ENCODE measurements at regions not wholly inside any gene's neighbourhood (a gene's known extent, or its start where the extent isn't known, plus 50 kb on each side); places are given as distances from the start of the nearest gene placed in this dataset.
"Not testable (repeated sequence)": the region's sequence is repeated elsewhere in the genome, so short reads cannot be mapped to it uniquely, and the experiment has no call there.

GRCh38 chr10:81280497-81281479 lies 594.2 kb upstream of the NRG3 start:
- DNase-seq = no peak

DNA sequence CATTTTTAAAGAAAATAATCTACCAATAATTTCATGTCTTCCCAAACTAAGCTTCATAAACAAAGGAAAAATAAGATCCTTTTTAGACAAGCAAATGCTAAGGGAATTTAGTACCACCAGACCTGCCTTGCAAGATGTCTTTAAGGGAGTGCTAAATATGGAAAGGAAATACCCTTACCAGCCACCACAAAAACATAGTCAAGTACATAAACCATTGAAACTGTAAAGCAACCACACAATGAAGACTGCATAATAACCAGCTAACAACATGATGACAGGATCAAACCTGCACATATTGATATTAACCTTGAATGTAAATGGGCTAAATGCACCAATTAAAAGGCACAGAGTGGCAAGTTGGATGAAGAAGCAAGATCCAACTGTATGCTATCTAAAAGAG lies 586.5 kb upstream of the NRG3 start:
- no peak for DNase-seq

GRCh38 chr10:81297292-81297691 lies 577.7 kb upstream of the NRG3 start:
- DNase-seq = no peak

GRCh38 chr10:81303656-81304055 lies 571.3 kb upstream of the NRG3 start:
- no peak for DNase-seq

- no peak for DNase-seq
These were observed 567.8 kb upstream of the NRG3 start for GRCh38 chr10:81306971-81307782.

GRCh38 chr10:81309041-81309552 lies 565.9 kb upstream of the NRG3 start:
- no peak for DNase-seq

DNA sequence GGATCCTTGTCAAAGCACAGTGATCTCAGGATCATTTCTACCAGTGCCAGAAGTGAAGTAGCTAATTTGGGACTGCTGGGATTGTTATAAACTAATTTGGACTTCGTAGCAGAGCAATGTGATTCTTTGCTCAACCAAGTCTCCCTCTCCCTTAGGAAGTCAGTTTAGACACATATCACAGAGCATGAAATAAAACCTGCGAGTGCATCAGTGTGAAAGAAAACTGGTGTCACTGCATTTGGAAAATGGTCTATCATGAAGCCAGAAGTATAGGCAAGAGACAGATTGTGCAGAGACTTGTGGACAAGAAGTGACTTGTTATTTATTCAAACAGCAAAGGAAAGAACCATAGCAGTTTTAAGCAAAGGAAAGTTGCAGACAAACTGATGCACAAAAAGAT lies 560.5 kb upstream of the NRG3 start:
- DNase-seq = no peak

DNA sequence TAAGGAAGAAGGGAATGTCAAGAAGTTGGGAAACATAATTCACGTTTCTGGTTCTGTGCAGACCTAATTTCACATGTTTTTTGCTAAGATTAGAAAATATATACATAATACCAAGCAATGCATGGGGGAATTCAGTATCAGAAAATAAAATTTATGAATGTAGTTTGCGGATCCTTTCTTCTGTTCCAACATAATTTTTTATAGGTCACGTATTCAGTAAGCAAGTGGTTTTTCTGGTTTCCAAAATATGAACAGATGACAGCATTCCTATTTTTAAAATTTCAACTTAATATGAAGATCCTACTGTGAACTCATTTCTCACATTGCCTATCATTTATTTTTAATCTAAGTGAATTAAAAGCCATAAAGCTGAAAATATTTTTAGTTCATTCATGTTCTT lies 560.0 kb upstream of the NRG3 start:
- DNase-seq = no peak

DNA sequence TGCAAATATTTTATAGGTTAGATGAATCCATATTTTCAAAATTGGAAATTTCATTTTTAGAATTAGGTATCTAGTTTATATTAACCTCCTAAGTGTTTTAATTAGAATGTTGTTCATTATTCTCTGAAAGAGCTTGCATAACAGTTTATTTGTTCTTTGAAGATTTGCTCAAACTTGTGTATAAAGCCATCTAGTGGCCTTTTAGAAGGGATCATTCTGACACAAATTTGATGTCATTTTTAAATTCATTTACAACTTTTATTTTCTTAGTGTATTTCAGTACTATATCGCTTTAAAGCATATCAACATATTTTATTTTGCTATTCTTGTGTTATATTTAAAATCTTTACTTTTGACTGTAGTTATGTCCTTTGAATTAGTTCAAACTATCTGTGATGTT lies 527.0 kb upstream of the NRG3 start:
- no peak for DNase-seq

GRCh38 chr10:81367132-81367531 lies 507.9 kb upstream of the NRG3 start:
- no peak for DNase-seq

DNA sequence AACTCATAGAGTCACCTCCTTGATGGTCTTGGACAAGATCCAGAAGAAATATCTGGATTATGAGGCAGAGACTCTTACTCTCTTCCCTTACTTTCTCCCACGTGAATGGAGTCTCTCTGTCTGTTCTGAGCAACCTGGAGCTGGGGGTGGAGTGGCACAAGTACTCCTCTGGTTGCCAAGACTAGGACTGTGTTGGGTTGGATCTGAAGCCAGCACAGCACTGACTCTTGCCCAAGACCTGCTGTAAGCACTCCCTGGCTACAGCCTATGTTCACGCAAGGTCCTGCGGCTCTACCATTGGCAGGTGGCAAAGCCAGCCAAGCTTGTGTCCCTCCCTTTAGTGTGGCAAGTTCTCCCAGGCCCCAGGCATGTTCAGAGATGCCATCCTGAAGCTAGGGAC lies 488.2 kb upstream of the NRG3 start:
- no peak for DNase-seq

- no peak for DNase-seq
These were observed 471.5 kb upstream of the NRG3 start for GRCh38 chr10:81403451-81403850.

DNA sequence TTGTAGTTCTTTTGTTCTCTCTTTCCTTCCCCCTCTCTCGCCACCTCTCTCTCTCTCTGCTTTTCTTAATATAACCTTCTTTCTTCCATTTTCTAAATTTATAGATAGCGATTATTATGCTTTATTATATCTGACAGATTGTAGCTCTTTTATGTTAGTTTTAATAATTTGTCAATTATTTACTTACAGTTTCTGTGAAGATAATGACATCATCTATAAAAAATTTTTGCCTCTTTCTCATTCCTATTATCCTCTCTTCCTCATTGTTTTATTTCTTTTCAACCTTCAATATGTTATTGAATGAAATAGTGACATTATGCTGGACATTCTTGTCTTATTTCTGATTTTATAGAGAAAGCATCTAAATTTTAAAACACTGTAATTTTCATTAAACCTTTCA lies 469.6 kb upstream of the NRG3 start:
- no peak for DNase-seq

DNA sequence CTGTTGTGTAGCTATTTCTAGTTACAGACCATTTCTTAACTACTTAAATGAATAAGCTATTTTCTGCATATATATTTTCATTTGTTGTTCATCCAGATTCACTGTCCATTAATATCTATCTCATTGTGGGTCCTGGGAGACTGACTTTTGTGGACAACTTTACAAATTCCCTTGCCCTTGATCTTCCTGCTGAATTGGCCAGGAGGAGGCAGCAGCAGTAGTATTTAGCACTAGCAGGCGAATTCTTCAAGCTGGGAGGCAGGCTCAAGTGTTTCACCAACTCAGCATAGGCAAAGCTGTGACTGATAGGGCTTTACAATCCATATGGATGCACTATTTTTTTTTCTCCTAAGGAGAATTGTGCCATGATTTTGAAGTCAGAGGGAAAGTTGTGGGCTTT lies 461.0 kb upstream of the NRG3 start:
- DNase-seq = peak in 1 of 2 experiments; percentile 1

DNA sequence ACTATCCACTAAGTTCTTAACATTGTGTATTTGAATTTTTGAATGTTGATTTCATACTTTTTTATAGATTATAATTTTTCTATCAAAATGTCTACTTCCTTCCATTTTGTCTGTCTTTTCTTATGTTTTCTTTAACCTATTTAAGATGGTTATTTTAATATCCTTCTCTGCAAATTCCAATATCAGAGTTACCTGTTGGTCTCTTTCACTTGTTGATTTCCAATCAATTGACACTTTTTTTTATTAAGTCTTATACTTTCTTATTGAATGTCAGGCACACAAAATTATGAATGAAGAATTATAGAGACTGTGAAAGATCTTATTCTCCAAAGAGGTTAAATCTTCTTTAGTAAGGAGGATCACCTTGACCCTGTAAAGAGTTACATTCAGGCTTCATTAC lies 448.3 kb upstream of the NRG3 start:
- DNase-seq = no peak

DNA sequence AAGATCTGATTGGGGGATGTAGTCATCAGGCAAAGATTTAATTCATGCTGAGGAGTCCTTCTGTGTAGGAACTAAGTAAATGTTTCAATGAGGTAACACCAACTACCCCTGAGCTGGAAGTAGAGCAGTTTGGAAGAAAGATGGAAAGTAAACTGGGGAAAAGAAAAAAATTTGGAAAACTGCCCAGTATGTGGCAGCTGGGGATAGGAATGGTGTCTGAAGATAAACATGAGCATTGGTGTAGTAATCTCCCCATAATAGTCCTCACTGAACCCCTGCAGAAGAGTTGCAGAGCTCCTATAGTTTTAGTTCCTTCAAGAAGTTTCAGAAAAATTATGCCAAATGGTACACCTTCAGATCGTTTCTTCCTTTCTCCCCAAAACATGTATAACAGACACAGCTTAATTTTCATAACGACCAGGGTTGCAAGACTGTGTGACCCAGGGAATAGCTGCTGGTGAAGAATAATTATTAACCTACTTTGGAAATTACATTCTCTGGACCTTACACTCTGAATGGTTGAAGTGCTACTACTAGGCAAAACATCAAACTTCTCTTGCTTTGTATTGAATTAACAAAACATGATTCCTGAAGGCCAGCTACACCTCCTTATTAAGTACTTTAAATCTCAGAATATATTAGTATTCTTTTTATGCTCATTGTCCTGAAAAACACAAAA lies 446.4 kb upstream of the NRG3 start:
- no peak for DNase-seq

- no peak for DNase-seq
These were observed 435.5 kb upstream of the NRG3 start for GRCh38 chr10:81439445-81439844.

- not testable (repeated sequence) for DNase-seq
These were observed 433.4 kb upstream of the NRG3 start for GRCh38 chr10:81441624-81442023.

GRCh38 chr10:81444242-81444929 lies 430.6 kb upstream of the NRG3 start:
- DNase-seq = no peak

DNA sequence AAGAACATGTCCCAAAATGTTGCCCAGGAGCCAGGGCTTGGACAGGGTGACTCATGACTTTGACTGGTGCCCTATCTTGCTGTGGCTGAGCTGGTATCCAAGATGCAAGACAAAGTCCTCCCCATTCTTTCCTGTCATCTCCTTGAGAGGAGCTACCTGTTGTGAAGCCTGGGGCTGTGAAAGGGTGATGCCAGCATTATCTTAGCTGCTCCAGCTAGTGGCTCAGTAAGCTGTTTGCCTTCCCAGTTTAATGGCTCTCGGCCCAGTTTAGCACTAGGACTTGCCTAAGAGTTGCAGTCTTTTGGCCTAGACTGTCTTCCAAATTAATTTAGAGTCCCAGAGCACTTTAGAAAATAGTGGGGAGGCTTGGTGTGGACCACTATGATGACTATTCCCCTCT lies 424.3 kb upstream of the NRG3 start:
- DNase-seq = no peak

DNA sequence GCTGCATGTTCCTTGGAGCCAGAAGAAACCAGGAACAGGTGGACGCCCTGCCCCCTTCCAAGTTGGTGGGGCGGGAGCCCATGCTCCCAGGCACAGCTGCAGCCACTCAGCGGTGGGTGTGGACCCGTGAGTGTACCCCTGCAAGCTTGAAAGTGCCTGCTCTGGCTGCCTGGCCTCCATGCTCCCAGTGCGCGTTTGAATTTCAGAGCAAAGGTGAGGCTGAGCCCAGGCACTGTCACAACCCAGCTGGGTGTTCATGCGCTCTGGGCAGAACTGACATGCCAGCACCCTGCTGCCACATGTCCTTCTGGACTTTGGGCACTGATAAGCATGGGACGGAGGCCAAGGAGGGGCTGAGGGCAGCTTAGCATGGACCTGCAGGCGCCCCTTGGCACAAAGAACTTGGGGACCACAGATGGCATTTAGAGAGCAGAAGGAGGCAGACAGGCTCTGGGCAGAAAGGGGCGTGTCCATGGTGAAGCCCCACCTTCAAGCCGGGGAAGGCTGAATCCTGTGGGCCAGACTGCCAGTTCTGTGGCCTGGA lies 402.0 kb upstream of the NRG3 start:
- no peak for DNase-seq

GRCh38 chr10:81473755-81474154 lies 401.2 kb upstream of the NRG3 start:
- DNase-seq = no peak
